ENCODE measurements at regions not wholly inside any gene's neighbourhood (a gene's known extent, or its start where the extent isn't known, plus 50 kb on each side); places are given as distances from the start of the nearest gene placed in this dataset.
"Not testable (repeated sequence)": the region's sequence is repeated elsewhere in the genome, so short reads cannot be mapped to it uniquely, and the experiment has no call there.

DNA sequence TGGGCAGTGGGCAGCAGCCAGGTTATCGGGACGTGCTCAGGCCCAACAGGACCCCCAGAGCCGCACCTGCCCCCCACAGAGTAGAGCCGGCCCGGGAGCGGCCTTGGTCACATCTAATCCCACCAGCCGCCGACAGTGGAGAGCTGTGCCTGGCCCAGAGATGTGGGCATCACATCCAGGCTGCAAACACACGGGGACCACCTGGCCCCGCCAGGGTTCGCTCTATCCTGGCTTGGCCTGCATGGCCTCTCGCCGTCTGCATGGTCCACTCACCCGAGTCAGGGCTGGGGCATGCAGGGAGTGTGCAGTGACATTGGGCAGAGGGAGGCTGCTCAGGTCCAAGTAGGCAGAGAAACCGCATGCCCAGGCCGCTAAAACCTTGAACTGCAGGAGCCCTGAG lies 144.9 kb downstream of the IGLL1 start:
- TF ChIP-seq, protein P1, sequence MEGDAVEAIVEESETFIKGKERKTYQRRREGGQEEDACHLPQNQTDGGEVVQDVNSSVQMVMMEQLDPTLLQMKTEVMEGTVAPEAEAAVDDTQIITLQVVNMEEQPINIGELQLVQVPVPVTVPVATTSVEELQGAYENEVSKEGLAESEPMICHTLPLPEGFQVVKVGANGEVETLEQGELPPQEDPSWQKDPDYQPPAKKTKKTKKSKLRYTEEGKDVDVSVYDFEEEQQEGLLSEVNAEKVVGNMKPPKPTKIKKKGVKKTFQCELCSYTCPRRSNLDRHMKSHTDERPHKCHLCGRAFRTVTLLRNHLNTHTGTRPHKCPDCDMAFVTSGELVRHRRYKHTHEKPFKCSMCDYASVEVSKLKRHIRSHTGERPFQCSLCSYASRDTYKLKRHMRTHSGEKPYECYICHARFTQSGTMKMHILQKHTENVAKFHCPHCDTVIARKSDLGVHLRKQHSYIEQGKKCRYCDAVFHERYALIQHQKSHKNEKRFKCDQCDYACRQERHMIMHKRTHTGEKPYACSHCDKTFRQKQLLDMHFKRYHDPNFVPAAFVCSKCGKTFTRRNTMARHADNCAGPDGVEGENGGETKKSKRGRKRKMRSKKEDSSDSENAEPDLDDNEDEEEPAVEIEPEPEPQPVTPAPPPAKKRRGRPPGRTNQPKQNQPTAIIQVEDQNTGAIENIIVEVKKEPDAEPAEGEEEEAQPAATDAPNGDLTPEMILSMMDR (IDR thresholded peaks at IDR 0.05), result not testable (repeated sequence)
- not testable (repeated sequence) for TF ChIP-seq POLR2A (IDR thresholded peaks at IDR 0.05)

Measured in heart left ventricle (tissue), 13 donors.